NCI-H226 (cell line): ENCODE measurements at regions not wholly inside any gene's neighbourhood (a gene's known extent, or its start where the extent isn't known, plus 50 kb on each side); places are given as distances from the start of the nearest gene placed in this dataset.

ENCODE experiments used
- DNase-seq: peaks from one replicate; pipeline ENCODE4 v3.0.0-alpha.2; 2015

- DNase-seq: no peak
These were observed 71.0 kb downstream of the SEM1 start for GRCh38 chr7:96638669-96639068.

DNA sequence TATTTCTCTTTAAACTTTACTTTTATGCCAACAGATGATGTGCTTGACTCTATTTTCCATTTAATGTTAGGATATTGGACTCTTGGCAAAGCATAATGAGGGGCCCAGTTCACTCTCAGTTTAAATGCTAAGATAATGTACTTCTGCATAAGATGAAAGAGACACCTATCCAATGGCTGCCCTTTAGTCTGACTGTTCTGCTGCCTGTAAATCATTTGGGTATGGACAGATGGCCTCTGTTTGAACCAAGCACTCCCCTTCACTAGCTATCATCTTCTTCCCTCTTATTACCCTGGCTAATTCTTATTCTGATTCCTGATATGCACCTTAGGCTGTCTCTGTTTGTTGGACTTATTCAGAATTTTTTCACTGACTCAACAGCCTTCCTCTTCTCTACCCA, 72.1 kb downstream of the SEM1 start:
- DNase-seq: no peak

- no peak for DNase-seq
These were observed 72.7 kb downstream of the SEM1 start for GRCh38 chr7:96636979-96637378.

DNA sequence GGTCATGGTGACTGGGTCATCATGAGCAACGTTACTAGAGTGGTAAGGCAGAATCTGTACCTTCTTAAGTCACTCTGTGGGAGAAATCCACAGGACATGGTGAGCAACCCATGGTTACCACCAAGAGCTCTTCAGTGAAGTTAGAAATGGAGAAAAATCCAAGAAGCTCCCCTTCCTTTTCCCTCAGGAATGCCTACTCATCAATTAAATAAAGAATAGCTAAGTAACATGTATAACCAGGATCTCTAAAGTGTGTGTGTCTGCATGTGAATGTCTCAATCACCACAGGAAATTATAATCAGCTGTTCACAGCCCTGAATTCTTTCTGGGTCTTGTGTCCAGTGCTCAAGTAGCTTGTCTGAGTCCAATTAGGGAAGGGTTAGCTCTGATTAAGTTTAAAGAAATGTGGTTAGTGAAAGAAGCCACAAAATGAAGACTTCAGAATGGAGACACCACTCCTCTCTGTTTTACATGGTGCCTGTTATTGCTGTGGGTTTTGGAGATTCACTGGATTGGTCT, 73.2 kb downstream of the SEM1 start:
- no peak for DNase-seq

GRCh38 chr7:96629884-96630283, 79.8 kb downstream of the SEM1 start:
- DNase-seq: no peak

DNA sequence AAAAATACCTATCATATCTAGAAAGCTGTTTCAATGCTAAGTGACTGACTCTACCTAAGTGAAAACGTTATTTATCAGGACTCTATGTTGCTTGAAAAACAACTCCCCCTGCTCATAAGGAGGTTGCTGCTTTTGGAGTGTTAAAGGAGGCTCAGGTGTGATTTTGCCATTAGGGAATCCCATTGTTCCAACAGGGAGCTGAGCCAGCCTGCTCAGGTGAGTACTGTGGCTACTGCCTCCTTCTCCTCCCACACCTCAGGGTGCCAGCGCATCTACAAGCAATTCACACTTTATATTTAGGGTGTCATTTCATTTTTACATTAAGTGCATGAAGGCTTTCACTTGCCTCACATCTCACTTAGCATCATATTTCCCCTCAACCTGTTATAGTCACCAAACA, 84.7 kb downstream of the SEM1 start:
- DNase-seq: no peak

DNA sequence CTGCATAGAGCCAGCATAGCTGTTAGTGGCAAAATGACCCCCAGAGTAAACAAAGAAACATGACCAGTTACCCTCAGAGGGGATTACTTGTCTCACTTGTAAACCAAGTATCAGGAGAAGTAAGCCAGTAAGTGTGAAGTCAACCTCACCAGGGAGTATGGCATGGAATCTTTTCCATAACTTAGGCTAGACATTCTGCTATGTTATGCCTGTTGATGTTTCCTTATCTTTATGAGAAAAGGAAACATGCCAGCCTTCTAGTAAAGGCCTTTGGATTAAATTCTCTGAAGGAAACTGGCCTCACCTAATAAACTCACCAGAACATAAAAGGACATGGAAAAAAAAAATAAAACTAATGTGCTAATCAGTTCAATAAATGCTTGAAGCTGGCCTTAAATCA, 87.7 kb downstream of the SEM1 start:
- DNase-seq: no peak

DNA sequence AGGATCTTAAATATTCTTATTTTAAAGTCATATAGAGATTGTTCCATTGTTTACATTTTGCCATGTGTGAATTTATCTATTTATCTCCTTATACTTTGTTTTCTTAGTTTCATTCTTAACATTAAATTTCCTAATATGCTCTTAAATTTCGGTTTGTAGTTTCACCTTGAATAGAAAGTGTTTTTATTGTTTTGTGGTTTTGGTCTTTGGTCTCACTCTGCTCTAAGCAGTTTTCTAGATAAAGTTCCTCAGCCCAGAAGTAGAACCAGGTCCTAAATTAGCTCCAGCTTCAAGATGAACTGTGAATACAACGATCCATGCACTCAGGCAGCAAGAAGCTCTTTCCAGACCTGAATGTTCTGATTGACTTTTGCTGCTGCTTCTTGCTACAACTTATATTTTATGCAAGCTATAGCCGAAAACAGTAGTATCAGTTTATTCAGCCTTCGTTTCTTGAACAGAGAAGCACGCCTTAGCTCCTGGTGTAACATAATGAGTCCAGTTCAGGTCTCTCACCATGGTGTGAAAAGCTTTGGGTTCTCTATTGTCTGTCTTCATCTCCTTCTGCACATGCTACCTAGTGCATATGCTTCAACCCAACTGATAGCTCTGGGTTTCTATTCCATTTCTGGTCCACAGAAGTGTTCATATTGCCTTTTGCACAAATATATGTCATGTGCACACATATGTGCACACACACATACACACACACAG, 95.3 kb downstream of the SEM1 start:
- DNase-seq: no peak

GRCh38 chr7:96612034-96612433, 97.6 kb downstream of the SEM1 start:
- no peak for DNase-seq

DNA sequence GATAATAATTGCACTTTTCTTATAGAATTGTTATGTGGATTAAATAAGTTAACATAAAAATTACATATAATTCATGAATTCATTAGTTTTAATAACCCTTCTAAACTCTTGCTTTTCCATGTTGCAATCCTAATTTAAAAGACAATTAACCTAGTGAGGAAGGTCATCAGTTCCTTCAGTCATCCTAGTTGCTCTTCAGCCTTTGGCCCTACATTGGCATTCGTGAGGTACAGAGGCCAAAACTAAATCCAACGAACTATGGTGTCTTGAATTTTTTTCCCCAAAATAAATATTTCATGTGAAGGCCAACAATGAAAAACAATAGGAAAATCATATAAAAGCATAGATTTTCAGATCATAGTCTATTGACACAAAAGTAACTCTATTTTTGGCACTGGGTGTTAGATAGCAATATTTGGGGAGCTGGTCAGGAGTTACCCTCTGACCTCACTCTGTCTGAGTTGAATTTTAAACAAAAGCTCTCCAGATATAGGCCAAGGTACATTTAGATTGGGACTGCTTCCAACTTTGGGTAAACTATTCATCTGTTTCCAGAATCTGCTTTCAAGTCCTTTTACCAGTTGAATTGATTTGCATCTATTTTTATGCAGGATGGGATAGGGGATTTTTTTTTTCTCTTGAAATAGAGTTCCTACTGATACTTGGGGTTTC, 104.5 kb downstream of the SEM1 start:
- DNase-seq: no peak

DNA sequence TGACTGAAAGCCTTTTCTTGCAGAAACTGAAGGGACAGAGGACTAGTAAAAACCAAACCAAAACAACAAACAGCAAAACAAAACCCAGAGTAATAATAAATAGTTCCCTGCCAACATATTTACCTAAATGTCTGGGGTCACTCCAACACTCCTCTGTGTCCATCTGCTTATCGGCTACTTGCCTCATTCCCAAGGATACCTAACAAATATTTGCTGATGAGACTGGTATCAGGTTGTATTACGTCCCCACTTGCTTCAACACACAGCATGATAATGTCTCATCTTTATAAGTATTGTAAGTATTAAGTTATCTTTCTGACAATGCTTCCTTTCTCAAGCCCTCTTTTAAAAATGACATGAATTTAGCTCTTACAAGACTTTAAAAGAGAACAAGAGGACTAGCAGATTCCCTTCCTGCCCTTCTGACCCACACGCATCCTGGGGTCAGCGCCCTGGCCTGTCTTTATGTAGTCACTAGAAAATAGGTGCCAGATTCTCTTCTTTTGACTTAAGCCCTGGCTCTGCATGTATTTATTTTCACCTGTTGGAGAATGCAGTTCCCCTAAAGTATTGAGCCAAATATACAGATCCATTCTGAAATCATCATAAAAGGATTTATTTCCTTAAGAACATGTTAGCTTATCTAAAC, 110.2 kb downstream of the SEM1 start:
- DNase-seq: no peak

GRCh38 chr7:96598421-96598820, 111.2 kb downstream of the SEM1 start:
- no peak for DNase-seq

DNA sequence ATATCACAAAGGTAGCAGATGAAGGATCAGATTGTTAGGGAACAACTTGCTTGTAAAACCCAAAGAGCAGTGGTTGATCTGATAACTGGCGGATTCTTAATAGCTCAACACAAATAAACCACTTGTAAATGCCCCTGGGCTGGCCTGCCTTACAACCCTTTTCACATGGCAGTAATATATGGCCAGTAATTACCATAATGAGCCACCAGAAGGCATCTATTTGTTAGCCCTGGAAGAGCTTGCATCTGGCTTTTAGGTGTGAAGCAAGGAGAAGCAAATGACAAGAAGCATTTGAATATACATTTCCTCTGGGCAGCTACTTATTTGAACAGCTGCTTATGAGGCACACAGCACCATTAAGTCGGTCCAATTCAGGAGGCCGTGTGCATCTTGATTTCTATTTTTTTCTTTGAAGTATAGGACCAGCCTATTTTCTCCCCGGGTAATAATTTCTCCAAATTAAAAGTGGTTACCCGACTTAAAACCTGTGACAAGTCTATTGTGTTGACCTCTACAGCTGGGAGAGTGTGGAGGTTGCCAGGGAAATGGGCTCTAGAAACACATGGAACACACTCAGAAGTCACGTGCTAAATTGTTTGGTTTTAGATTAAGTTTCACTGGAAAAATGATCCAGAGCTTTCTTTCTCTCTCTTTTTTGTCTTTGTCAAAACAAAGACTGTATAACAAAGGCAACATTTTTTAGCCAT, 113.4 kb downstream of the SEM1 start:
- no peak for DNase-seq

- no peak for DNase-seq
These were observed 117.6 kb downstream of the SEM1 start for GRCh38 chr7:96591900-96592676.

DNA sequence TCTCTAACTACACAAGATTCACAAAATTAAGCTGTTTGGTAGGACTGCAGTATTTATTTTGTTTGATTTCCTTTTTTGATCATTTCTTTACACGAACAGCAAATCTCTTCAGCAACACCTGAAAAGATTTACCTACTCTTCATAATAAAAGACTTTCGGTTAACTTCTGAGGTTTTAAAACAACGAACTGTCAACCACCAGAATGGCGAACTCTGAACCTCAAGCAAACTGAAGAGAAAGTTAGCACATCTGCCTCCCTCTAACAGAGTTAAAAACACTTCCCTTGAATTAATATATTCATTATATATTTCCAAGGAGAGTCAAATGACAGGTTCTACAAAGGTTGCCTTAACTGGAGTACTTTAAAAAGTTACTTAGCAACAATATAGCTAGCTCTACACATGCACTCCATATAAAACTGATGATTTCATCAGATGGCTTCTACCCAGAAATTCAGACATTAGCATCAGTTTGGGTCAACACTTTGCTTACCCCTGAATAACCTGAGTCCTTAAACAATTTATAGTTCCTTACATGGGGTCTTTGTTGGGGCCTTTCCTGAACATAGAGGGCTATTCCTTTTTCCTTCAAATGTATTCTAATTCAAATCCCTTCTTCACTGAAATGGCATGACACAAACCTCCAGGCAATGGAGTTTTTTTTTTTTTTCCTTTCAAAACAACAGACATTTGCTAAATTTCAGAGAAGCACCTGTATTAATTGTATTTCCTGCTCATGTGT, 118.3 kb downstream of the SEM1 start:
- no peak for DNase-seq

GRCh38 chr7:96589038-96589437, 120.6 kb downstream of the SEM1 start:
- no peak for DNase-seq

DNA sequence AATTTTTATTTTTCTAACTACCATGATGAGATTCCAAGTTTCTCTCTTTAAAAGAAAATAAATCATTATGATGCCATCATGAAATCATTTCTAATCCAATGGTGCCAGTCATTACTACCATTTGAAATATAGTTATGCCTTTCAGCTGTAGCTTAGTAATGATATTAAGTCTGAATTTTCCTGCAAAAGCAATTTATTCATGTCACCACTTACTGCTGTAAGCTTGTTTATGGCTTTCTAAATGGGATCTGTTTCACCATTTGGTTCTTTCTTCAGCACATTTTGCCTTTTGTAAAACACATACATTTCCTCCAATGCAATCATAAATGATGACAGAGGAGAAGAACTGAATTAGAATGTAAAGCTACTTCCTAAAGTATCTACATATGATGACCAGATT, 130.5 kb downstream of the SEM1 start:
- DNase-seq: no peak

DNA sequence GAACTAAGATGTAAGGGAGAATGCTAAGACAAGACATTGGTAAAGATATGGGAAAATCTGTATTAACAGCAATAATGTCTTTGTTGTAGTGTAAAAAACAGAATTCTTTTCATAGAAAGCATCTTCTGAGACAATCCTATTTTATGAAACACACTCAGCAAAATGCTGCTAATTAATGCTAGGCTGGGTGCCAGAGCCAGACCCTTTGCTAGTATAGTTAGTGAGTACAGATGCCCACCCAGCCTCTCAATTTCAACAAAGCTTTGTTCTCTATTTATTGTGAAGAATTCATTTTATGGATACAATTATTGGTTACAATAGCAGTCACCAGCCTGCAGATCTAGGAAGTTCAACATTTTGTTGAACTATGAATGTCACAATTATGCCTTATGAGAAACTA, 131.0 kb downstream of the SEM1 start:
- no peak for DNase-seq

DNA sequence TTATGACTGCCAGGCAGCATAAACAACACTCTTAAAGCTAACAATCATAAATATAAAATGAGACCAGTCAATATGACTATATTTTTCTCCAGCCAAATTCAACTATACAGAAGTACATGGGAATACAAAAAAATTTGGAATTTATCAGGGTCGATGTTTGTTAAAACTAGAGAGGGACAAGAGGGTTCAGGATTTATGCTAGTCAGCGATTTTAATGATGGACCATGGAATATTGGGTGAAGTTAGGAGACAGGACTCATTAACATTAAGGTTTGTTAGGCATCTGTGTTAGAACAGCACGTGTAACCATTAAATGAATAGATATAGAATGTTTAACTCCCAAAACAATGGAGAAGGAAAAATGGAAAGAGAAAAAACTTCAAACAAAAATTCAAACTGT, 146.2 kb downstream of the SEM1 start:
- no peak for DNase-seq

DNA sequence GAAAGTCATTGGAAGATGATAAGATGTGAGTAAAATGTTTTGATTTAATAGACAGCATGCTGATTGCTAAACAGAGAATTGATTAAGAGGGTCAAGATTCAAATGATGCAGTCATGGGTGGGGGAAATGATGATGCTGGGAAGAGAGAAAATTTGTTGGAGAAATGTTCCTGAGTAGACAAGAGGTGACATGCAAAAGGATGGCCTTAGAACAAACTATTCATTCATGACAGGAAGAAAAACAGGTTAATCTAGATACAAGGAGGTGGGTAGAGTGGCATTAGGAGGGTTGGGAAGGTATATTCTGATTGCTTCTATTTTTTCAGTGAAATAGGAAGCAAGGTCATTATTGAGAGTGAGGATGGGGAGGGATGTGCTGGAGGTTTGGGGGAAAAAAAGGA, 146.7 kb downstream of the SEM1 start:
- no peak for DNase-seq

- no peak for DNase-seq
These were observed 147.2 kb downstream of the SEM1 start for GRCh38 chr7:96562458-96562857.

DNA sequence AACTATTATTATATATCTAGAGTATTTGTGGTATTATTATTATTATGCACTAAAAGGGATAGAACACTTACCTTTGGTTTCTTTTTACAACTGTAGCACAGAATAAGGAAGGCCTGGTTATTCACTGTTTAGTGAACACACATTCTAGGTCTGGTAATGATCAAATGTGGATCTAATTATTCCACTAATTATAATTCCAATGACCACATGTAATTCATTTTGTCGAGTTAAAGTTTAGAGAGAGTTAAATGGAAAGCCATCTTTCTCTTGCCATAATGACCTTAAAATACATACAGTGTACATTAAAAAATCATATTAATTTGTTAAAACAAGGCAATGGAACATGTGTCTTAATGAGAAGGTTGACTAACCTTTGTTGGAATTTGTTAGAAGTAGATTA, 147.8 kb downstream of the SEM1 start:
- DNase-seq: no peak
